ENCODE measurements at regions not wholly inside any gene's neighbourhood (a gene's known extent, or its start where the extent isn't known, plus 50 kb on each side); places are given as distances from the start of the nearest gene placed in this dataset.
"Not testable (repeated sequence)": the region's sequence is repeated elsewhere in the genome, so short reads cannot be mapped to it uniquely, and the experiment has no call there.

DNA sequence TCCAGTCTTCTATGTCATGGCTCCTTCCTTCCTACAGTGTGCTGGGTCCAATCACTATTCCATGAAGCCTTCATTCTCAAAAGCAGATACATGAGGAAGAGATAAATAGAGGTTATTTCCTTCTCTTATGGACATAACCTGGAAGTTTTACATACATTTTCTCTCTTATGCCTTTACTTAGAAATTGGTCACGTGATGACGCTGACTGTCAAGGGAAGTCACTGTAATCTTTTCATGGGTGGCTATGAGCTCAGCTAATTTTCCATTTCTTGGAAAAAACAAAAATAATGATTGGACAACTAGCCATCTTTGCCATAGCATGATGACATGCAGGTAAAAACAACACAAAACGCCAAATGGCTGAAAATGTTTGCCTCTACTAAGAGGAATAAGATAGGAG is 151.6 kb upstream of the PRSS16 start:
- FAIRE-seq (no peak), DNase-seq (ENCODE audit: low spot score) (no peak)

DNA sequence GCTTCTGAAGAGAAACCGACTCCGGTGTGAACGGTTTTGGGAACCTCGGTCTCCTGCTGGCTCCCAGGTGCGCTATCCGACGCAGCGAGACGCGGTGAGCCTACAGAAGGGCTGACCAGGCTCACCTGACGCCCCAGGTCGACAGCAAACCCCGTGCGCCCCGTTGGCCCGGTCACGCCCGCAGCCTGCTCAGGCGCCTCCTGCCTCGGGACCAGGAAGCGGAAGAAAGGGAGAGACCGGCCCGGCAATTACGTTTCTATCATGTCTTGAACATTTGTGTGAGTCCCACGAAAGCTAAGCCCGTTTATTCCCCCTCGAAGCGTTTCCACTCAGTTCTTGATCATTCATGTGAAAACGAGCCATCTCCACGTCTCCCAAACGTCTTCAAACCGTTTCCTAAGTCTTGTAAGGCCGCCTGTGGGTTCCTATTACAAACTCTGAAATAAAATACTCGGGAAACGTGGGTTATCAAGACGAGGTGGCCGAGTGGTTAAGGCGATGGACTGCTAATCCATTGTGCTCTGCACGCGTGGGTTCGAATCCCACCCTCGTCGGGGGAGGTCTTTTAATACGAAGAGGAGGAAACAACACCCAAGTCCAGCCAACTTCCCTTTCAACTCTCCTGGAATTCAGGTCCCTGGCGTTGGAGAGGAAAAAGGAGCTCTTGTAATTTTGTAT is 150.5 kb upstream of the PRSS16 start:
- FAIRE-seq (no peak), DNase-seq (ENCODE audit: low spot score) (peak; percentile 64)

DNA sequence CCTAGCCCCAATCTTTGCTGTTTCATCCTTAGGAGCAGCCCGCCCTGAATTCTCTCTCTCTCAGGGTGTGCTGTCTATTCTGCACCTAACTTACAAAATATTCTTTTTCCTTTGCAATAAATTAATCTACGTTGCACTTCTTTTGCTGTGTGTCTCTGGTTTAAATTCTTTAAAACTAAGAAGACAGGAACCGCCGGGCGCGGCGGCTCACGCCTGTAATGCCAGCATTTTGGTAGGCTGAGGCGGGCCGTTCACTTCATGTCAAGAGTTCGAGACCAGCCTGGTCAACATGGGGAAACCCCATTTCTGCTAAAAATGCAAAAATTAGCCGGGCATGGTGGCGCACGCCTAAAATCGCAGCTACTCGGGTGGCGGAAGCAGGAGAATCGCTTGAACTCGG is 148.5 kb upstream of the PRSS16 start:
- no peak for DNase-seq (ENCODE audit: low spot score)

DNA sequence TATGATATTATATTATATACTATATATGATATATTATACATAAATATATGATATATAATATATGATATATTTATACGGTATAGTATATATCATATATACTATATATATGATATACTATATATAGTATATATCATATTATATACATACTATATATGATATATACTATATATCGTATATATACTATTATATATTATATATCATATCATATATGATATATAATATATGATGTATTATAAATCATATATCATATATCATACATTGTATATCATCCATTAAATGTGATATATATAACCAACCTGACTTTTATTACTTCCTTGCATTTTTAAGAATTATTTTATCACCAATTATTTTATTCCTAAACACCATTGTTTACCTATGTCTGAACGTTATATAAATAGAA is 146.6 kb upstream of the PRSS16 start:
- DNase-seq (ENCODE audit: low spot score) (no peak), FAIRE-seq (no peak)

More for the DNA sequence above, 148.5 kb upstream of the PRSS16 start:
- FAIRE-seq = no peak

DNA sequence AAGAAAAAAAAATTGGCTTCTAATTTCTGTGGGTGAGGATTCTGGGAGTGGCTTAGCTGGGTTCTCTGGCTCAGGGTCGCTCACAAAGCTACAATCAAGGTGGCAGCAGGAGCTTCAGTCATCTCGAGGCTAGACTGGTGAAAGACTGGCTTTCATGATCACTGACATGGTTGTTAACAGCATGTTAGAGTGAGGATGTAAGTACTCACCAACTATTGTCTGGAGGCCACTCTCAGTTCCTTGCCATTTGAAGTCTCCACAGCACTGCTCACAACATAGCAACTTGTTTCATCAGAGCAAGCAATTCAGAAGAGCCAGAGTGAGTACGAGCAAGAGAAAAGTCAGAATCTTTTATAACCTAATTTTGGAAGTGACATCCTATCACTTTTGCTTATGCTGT is 145.7 kb upstream of the PRSS16 start:
- DNase-seq (ENCODE audit: low spot score) = no peak
- FAIRE-seq = no peak

DNA sequence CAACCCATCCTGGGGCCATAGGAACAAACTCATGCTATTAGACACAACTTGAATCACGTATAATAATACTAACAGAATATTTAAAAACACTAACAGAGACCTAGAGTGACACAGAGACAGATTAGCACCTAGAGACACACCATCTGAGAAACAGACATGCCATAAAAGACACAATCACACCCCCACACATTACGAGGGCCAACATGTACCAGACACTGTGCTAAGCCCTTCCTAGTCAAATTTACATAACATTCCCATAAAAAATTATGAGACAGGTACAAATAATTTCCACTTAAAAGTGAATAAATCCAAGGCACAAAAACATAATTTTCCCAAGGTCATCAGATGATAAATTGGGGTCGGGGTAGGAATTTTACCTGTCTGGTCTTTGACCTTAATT is 141.1 kb upstream of the PRSS16 start:
- FAIRE-seq = no peak

DNA sequence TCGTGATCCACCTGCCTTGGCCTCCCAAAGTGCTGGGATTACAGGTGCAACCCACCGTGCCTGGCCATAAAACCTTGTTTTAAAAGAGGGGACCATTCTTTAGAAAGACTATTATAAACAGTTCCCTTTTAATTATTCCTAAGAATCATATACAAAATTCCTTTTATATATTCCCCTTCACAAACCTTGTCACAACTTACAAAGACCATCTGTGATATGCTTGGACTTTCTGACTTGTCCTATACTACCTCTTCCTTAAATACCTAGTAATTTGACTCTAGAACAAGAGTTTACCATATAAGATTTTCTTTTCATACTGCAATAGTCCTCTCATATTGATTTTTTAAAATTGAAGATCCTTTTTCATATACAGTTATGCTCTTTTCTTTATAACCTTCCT is 135.8 kb upstream of the PRSS16 start:
- no peak for FAIRE-seq
- no peak for DNase-seq (ENCODE audit: low spot score)

More for the DNA sequence above, 141.1 kb upstream of the PRSS16 start:
- DNase-seq (ENCODE audit: low spot score) = no peak

DNA sequence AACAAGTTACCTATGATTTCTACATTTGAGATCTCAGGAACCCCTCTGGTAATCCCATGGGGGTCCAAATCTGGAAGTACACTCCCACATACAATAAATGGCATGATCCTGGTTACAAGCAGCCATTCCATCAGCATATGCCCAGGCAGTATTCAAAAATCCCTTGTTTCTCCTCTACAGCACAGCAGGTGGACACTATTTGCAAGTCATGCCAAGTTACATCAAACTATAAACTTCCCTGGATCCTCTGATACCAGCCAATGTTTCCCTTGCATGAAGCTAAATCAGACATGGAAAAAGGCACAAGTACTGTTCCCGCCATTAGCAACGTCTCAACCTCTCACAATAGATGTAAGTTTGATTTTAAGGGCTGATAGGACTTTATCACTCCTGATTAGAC is 134.5 kb upstream of the PRSS16 start:
- no peak for DNase-seq (ENCODE audit: low spot score)
- no peak for FAIRE-seq

DNA sequence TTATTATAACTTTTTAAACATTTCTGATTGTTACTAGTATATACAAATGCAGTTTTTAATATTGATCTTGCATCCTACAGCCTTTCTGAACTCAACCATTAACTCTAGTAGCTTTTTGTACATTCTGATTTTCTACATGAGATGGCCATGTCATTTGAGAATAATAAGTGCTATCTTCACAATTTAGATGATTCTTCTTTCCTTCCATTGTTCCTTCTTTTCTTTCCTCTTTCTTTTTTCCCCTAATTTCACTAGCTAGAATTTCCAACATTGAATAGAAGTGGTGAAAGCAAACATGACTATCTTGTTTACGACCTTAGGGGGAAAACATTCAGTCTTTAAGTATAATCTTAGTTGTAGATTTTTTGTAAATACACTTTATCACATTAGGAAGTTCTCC is 128.2 kb upstream of the PRSS16 start:
- no peak for FAIRE-seq

DNA sequence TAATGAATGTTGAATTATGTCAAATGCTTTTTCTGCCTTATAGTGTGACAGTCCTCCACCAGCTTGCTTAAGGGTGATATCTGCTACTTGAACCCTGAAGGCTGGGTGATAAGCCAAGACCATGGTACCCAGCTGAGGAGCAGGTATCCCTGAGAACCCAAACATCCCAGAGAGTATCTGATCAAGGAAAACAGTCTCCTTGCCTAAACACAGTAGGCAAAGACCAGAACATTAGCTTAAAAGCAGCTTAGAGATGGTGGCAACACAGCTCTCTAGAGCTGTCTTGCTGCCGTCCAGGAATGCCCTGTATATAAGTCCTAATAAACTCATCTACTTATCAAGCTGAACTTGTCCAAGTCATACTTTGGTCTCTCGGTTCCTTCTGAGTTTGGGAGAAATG is 127.7 kb upstream of the PRSS16 start:
- FAIRE-seq = no peak
- no peak for DNase-seq (ENCODE audit: low spot score)

More for the DNA sequence above, 128.2 kb upstream of the PRSS16 start:
- no peak for DNase-seq (ENCODE audit: low spot score)

DNA sequence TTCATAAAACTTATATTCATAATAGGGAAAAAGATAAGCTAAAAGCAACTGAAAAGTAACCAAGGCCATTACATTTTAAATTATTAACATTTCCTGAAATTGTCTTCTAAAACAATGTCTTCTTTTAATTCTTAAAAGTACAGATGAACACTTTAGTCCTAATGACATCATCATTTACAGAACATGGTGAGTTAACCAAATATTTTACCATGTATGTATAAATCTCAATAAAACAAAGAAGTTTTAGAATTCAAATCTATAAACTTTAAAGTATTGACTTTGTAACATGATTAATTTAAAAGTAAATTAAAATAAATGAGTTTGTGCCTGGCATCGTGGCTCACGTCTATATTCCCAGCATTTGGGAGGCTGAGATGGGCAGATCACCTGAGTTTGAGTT is 125.9 kb upstream of the PRSS16 start:
- FAIRE-seq (peak; percentile 17), DNase-seq (ENCODE audit: low spot score) (no peak)

DNA sequence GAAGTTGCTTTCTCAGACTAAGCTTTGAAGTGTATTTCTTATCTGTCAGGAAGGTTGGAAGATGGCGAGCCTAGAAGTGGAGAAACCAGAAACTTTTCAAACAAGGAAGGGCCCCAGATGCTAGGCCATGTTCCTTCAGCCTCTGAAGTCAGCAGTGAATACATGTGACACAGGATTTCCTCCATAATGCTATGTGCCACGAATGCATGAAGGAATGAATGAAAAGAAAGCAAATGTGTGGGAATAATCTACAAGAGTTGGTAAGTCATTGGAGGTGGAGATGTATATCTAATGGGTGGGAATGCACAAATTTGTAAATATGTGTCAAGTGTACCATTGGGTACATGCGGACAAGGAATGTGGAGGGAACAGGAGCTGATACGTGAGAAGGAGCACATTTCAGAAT is 123.2 kb upstream of the PRSS16 start:
- DNase-seq (ENCODE audit: low spot score) (no peak), FAIRE-seq (no peak)

DNA sequence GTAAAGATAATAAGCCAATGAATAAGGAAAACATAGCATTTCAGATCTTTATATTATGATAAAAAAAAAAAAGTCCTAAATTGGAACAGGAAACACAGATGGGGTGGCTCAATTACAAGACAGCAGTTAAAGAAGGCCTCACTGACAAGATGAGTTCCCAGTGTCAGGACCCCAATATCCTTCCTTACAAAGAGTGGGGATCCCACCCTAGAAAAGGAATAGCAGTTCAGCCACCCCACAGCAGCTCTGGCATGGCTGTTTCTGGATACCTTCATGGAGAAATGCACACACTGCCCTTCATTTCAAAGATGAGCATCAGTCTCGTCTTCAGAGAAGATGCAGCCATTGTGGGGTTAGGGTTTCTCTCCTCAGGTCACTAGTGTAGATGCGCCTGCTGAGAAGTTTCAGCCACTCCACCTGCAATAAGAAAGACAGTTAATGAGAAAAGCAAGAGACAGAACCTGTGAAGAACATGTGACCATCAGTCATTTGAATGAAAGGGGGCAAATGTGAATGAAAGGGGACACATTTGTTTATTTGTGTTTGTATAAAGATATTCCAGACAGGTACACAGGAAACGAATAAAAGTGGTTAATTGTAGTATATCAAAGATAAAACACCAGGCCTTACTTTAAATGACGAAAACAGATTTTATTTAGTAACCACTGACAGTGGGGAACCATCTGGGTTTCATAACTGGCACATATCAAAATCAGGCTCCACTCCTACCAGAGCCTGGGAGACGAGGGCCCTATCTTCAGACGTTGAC is 121.3 kb upstream of the PRSS16 start:
- FAIRE-seq (no peak), DNase-seq (ENCODE audit: low spot score) (no peak)

DNA sequence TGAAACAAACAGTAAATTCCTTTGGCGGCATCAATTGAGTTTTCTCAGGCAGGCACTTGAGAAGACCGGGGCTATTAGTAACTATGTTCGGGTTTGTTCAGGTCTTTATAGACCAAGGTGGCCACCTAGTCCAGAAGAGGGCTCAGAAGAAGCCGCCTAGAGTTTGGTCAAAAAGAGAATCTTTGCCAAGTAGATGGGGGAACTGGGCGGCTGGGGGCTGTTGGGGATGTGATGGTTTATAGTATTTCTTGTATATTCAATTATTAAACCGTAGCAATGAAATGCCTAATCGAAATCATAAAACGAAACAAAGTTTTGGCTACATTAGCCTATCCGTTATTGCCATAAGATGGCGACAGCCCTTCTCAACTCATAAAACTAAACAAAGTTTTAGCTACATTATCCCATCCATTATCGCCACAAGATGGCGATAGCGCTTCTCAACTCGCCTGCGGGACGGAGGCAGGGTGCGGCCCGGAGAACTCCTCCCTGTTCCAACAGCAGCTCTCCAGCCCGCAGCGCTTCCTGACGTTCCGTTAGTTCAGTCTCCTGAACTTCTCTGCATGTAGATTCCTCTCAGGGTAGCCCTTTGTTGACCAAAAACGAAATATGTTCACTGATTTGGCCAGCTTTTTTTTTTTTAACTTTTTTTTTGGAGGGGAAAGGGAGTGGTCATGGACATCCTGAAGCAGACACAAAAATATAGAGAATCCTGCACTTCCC is 120.5 kb upstream of the PRSS16 start:
- DNase-seq (ENCODE audit: low spot score) = peak; percentile 72
- FAIRE-seq = peak; percentile 86

DNA sequence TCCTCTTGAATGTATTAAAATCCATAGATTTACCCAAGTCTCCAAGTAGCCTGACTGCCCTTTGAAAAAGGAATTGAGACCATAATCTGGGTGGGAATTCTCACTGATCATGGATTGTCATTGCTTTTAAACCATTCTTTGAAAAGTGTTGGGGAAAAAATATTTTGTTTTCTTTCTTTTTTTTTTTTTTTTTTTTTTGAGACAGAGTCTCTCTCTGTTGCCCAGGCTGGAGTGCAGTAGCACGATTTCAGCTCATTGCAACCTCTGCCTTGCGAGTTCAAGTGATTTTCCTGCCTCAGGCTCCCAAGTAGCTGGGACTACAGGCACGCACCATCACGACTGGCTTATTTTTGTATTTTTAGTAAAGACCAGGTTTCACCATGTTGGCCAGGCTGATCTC is 119.6 kb upstream of the PRSS16 start:
- not testable (repeated sequence) for FAIRE-seq; DNase-seq (ENCODE audit: low spot score)

DNA sequence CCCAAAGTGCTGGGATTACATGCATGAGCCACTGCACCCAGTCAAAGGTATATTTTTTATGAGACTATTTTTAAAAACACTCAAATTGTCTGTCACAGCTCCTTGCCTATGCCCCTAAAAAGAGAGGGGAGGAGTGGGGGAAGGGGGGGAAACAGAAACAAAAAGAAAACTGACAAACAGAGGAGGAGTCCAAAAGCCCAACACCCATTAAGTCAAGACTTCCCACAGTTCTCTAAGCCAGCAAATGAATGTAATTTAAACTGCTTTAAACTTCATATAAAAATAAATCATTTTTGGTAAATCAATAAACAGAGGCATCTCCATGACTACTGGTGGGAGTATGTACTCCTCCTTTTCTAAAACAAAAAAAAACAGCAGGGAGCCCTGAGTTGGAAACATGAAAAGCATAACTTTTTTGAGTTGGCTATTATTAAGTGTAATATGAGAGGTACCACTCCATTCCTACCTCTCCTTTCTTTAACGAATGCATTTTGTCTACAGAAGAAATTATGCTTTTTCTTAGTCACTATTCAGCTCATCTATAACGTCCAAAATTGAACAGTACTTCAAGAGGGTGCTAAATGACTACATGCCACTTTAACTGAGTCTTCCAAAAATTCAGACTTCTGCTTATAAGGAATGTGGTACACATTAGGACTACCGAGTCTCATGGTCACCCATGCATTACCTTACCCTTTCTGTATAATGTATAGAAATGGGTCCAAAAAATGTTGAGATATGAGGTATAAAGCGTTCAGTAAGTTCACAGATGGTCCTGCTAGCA is 119.0 kb upstream of the PRSS16 start:
- no peak for FAIRE-seq

DNA sequence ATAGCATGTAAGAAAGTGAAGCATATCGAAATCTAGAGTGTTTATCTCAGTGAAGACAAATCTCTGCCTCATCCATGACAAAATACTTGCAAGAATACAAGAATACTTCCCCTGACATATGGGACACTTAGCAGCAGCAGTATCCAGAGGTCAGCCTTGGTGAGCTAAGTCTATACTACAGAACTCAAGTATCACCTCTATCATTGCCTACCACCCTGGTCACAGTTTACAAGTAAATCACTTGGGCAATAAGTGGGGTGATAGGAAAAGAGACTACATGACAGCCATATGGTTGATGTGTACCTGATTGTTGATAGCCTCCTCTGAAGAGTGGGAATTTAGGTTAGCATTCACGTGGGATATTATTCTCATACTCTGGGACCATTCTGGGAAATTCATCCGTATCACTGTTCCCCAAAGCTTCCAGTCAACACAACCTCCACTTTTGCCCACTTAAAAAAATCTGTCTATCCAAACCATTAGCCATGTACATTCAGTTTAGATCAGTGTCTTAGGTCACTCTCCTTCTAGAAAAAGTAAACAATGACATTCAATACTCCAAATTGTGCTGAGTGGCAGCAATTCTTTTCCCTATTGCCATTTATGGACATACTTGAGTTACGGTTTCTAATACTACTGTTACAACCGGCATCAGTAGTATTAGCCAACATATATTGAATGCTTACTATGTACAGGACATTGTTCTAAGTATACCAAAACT is 118.2 kb upstream of the PRSS16 start:
- FAIRE-seq (no peak), DNase-seq (ENCODE audit: low spot score) (no peak)

More for the DNA sequence above, 119.0 kb upstream of the PRSS16 start:
- no peak for DNase-seq (ENCODE audit: low spot score)

DNA sequence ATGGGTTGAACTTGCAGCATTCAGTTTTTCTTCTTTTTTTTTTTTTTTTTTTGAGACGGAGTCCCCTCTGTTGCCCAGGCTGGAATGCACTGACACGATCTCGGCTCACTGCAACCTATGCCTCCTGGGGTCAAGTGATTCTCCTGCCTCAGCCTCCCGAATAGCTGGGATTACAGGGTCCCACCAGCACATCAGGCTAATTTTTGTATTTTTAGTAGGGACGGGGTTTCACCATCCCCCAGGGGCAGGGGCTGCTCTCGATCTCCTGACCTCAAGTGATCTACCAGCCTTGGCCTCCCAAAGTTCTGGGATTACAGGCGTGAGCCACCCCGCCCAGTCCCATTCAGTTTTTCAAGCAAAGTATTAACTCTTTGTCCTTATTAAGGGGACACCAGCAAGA is 117.6 kb upstream of the PRSS16 start:
- FAIRE-seq = no peak

DNA sequence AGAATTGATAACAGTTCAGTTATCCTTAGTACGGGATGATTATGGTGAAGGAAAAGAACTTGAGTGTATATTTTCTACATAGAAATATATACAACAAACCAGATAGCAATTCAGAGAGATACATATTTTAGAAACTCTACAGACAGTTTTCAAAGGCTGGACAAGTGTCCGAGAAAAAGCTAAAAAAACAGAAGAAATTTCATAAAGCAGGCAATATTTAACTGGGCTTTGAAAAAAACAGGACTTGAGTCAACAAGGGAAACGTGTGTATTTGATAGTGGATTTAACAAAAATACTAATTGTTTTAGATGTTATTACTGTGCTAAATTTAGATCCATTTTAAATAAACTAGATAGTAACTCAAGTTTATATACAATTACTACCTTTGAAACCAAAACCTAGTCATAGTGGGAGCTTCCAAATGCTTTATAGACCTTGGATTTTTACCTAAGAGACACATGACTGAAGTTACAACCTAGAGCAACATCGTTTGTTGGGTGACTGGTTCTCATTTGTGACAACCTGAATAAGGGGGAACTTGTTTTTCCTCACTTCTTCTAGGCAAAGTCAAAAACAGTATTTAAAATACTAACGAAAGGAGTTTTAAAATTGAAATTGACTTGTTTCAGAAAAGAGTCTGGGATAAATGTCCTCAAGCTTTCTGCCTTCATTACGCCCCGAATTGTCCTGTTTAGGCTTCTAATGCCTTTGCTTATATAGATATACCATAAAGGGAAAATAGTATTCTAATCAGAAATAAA is 116.7 kb upstream of the PRSS16 start:
- DNase-seq (ENCODE audit: low spot score) (no peak), FAIRE-seq (no peak)

More for the DNA sequence above, 117.6 kb upstream of the PRSS16 start:
- no peak for DNase-seq (ENCODE audit: low spot score)

DNA sequence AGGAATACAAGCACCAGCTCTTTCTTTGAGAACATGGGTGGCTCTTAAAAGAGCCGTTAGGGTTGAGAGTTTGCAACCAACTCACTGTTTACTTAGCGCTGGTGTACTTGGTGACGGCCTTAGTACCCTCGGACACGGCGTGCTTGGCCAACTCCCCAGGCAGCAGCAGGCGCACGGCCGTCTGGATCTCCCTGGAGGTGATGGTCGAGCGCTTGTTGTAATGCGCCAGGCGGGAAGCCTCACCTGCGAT is 115.3 kb upstream of the PRSS16 start:
- DNase-seq (ENCODE audit: low spot score); FAIRE-seq: not testable (repeated sequence)

All from RCC 7860 (cell line).